H1 (cell line): ENCODE measurements at regions not wholly inside any gene's neighbourhood (a gene's known extent, or its start where the extent isn't known, plus 50 kb on each side); places are given as distances from the start of the nearest gene placed in this dataset.

Experiments
- CTCF ChIA-PET: fragments of 300-600 bp; sonication (Branson Sonifier 250); formaldehyde crosslinking; loops from one replicate; lab custom pipeline; 2021; ENCODE audit not compliant: partially characterized antibody; lab: Charles Lee
- POLR2A ChIA-PET: fragments of 300-600 bp; sonication (Branson Sonifier 250); formaldehyde crosslinking; loops from one replicate; lab custom pipeline; 2021; ENCODE audit warnings: inconsistent platforms; ENCODE audit not compliant: partially characterized antibody; lab: Charles Lee
- DNase-seq, 2 experiments: peaks; one replicate each; pipeline versions ENCODE4 v3.0.0 to v3.0.0-alpha.2; 2010 to 2022; ENCODE audit warnings: low spot score in 2 of 2, low read depth in 1 of 2, mixed read lengths in 1 of 2
- FAIRE-seq: peaks from 2 replicates; lab custom pipeline; 2011; peaks lifted over from hg19 to GRCh38; lab: Jason Lieb, UNC
- H2AFZ ChIP-seq: 2 replicates; pipeline ENCODE4 v1.8.1; 2012; ENCODE audit warnings: low read length, inconsistent platforms
- H2AK5ac ChIP-seq: 2 replicates; pipeline ENCODE4 v1.6.1; 2013; ENCODE audit warnings: low read depth, low read length
- H2BK120ac ChIP-seq: replicated peaks from 2 replicates; pipeline ENCODE3; 2013; ENCODE audit warnings: low read depth, low read length, inconsistent platforms
- H2BK12ac ChIP-seq: 2 replicates; pipeline ENCODE4 v1.6.1; 2013; ENCODE audit warnings: low read depth, low read length
- H2BK15ac ChIP-seq: 2 replicates; pipeline ENCODE4 v1.6.1; 2013; ENCODE audit warnings: low read length
- H2BK20ac ChIP-seq: 2 replicates; pipeline ENCODE4 v1.6.1; 2013; ENCODE audit warnings: low read length
- H2BK5ac ChIP-seq: 2 replicates; pipeline ENCODE4 v1.6.1; 2013; ENCODE audit warnings: low read depth, low read length
- H3K14ac ChIP-seq: 2 replicates; pipeline ENCODE4 v1.6.1; 2013; ENCODE audit warnings: inconsistent platforms; ENCODE audit not compliant: insufficient read length
- H3K18ac ChIP-seq: 2 replicates; pipeline ENCODE4 v1.6.1; 2013; ENCODE audit warnings: low read length; ENCODE audit errors: extremely low read depth
- H3K23ac ChIP-seq: 2 replicates; pipeline ENCODE4 v1.6.1; 2013; ENCODE audit warnings: inconsistent platforms; ENCODE audit not compliant: insufficient read length
- H3K23me2 ChIP-seq: 2 replicates; pipeline ENCODE4 v1.6.1; 2013; ENCODE audit warnings: low read depth, low read length
- H3K27ac ChIP-seq: 2 replicates; pipeline ENCODE4 v1.6.1; 2011; ENCODE audit warnings: low read depth, low read length, inconsistent platforms
- H3K27me3 ChIP-seq, 4 experiments: replicated peaks in 1 of 4; 1 replicate in 1 of 4; 2 replicates in 3 of 4; pipeline versions ENCODE4 v1.6.1 to v1.8.1; 2011 to 2013; ENCODE audit warnings: low read length in 3 of 4, mild to moderate bottlenecking in 3 of 4, inconsistent platforms in 2 of 4, mixed read lengths in 2 of 4, moderate library complexity in 1 of 4; ENCODE audit not compliant: control insufficient read depth in 3 of 4, insufficient read depth in 3 of 4; ENCODE audit errors: extremely low read depth in 1 of 4
- H3K36me3 ChIP-seq, 4 experiments: 2 replicates each; pipeline versions ENCODE4 v1.6.1 to v1.8.1; 2011 to 2013; ENCODE audit warnings: mild to moderate bottlenecking in 4 of 4, low read length in 3 of 4, moderate library complexity in 2 of 4, control low read depth in 1 of 4, inconsistent platforms in 1 of 4; ENCODE audit not compliant: insufficient read depth in 4 of 4, control insufficient read depth in 2 of 4
- H3K4ac ChIP-seq: replicated peaks from 2 replicates; pipeline ENCODE3; 2013; ENCODE audit warnings: low read length, low read depth, mixed read lengths, inconsistent platforms; ENCODE audit not compliant: insufficient read length
- H3K4me1 ChIP-seq, 4 experiments: replicated peaks in 1 of 4; 1 replicate in 1 of 4; 2 replicates in 3 of 4; pipeline versions ENCODE4 v1.6.1 to v1.8.1; 2011 to 2013; ENCODE audit warnings: low read length in 3 of 4, inconsistent platforms in 2 of 4, mixed read lengths in 1 of 4; ENCODE audit not compliant: insufficient read depth in 4 of 4, control insufficient read depth in 3 of 4
- H3K4me2 ChIP-seq, 2 experiments: 2 replicates each; pipeline versions ENCODE4 v1.6.1 to v1.8.1; 2011 to 2013; ENCODE audit warnings: low read depth in 2 of 2, low read length in 2 of 2, control low read depth in 1 of 2, inconsistent platforms in 1 of 2, mild to moderate bottlenecking in 1 of 2; ENCODE audit not compliant: insufficient read depth in 1 of 2
- H3K4me3 ChIP-seq, 4 experiments: fragments of 200-600, 300-600 bp in 1 of 4; sonication (generic), shearing (Covaris generic), sonication (Bioruptor Twin) in 1 of 4; 2 replicates each; pipeline versions ENCODE4 v1.5.1 to v1.8.1; 2011 to 2016; ENCODE audit warnings: low read length in 4 of 4, low read depth in 3 of 4, control low read depth in 2 of 4, inconsistent platforms in 2 of 4, mild to moderate bottlenecking in 2 of 4, mixed read lengths in 1 of 4, moderate library complexity in 1 of 4; ENCODE audit not compliant: insufficient read depth in 2 of 4; ENCODE audit errors: extremely low read depth in 1 of 4
- H3K56ac ChIP-seq: replicated peaks from 2 replicates; pipeline ENCODE3; 2013; ENCODE audit warnings: low read depth, mild to moderate bottlenecking, mixed read lengths, low read length, inconsistent platforms; ENCODE audit not compliant: insufficient read length
- H3K79me1 ChIP-seq: 2 replicates; pipeline ENCODE4 v1.6.1; 2013; ENCODE audit warnings: low read depth, low read length, control low read depth
- H3K79me2 ChIP-seq, 2 experiments: 2 replicates each; pipeline versions ENCODE4 v1.6.1 to v1.8.1; 2012 to 2013; ENCODE audit warnings: low read length in 2 of 2, mild to moderate bottlenecking in 2 of 2, inconsistent platforms in 1 of 2; ENCODE audit not compliant: insufficient read depth in 2 of 2, control insufficient read depth in 1 of 2
- H3K9ac ChIP-seq, 4 experiments: replicated peaks in 1 of 4; 1 replicate in 1 of 4; 2 replicates in 3 of 4; pipeline versions ENCODE4 v1.6.1 to v1.8.1; 2011 to 2013; ENCODE audit warnings: low read depth in 3 of 4, low read length in 3 of 4, control low read depth in 2 of 4, mild to moderate bottlenecking in 2 of 4, moderate library complexity in 2 of 4, inconsistent platforms in 1 of 4; ENCODE audit errors: extremely low read depth in 1 of 4
- H3K9me3 ChIP-seq, 2 experiments: 2 replicates each; pipeline versions ENCODE4 v1.6.1 to v1.8.1; 2012 to 2013; ENCODE audit warnings: mild to moderate bottlenecking in 2 of 2, moderate library complexity in 2 of 2, control low read depth in 1 of 2, inconsistent platforms in 1 of 2, low read depth in 1 of 2, low read length in 1 of 2, mixed read lengths in 1 of 2; ENCODE audit not compliant: insufficient read depth in 2 of 2
- H4K20me1 ChIP-seq, 2 experiments: replicated peaks in 1 of 2; 2 replicates each; pipeline versions ENCODE3 to v1.8.1; 2011 to 2013; ENCODE audit warnings: inconsistent platforms in 2 of 2, low read length in 2 of 2, mild to moderate bottlenecking in 1 of 2; ENCODE audit not compliant: insufficient read depth in 2 of 2, control insufficient read depth in 1 of 2
- H4K5ac ChIP-seq: 2 replicates; pipeline ENCODE4 v1.6.1; 2013; ENCODE audit warnings: low read length, low read depth, mixed read lengths, inconsistent platforms; ENCODE audit not compliant: insufficient read length
- H4K8ac ChIP-seq: 2 replicates; pipeline ENCODE4 v1.8.0; 2013; ENCODE audit warnings: mild to moderate bottlenecking, moderate library complexity, low read length, inconsistent platforms; ENCODE audit not compliant: insufficient read depth; ENCODE audit errors: extremely low read depth
- H4K91ac ChIP-seq: replicated peaks from 2 replicates; pipeline ENCODE3; 2013; ENCODE audit warnings: low read length, mixed read lengths, inconsistent platforms; ENCODE audit not compliant: insufficient read length
- BCL11A ChIP-seq, 2 experiments: IDR thresholded peaks; one replicate each; pipeline ENCODE4 v1.6.1; 2011; ENCODE audit warnings: low read depth in 2 of 2, low read length in 2 of 2, mild to moderate bottlenecking in 2 of 2
- CHD2 ChIP-seq: IDR thresholded peaks from 2 replicates; pipeline ENCODE4 v1.6.1; 2012; ENCODE audit warnings: low read length, improper control_type of control experiment
- EGR1 ChIP-seq: IDR thresholded peaks from 2 replicates; pipeline ENCODE4 v1.6.1; 2011; ENCODE audit warnings: low read depth, low read length, borderline replicate concordance
- EP300 ChIP-seq, 2 experiments: IDR thresholded peaks; 1 replicate in 1 of 2; 2 replicates in 1 of 2; pipeline ENCODE4 v1.6.1; 2011 to 2012; ENCODE audit warnings: low read depth in 2 of 2, low read length in 2 of 2, mild to moderate bottlenecking in 2 of 2, borderline replicate concordance in 1 of 2, inconsistent platforms in 1 of 2, moderate library complexity in 1 of 2
- EZH2 ChIP-seq: fragments of 200-600 bp; sonication (generic); IDR thresholded peaks from 2 replicates; pipeline ENCODE4 v1.7.1; 2012; ENCODE audit warnings: low read depth, mild to moderate bottlenecking, moderate library complexity, low read length, inconsistent platforms; ENCODE audit not compliant: severe bottlenecking
- KDM1A ChIP-seq: fragments of 200-600, 300-600 bp; sonication (generic); IDR thresholded peaks from 2 replicates; pipeline ENCODE4 v1.7.1; 2016; ENCODE audit warnings: mild to moderate bottlenecking, low read length, borderline replicate concordance
- SP2 ChIP-seq: IDR thresholded peaks from 2 replicates; pipeline ENCODE4 v1.6.1; 2012; ENCODE audit warnings: mild to moderate bottlenecking, low read length, inconsistent platforms
- TAF1 ChIP-seq: IDR thresholded peaks from 2 replicates; pipeline ENCODE4 v1.6.1; 2011; ENCODE audit warnings: mild to moderate bottlenecking, low read depth, low read length
- TCF12 ChIP-seq: IDR thresholded peaks from 2 replicates; pipeline ENCODE4 v1.6.1; 2011; ENCODE audit warnings: low read depth, mild to moderate bottlenecking, low read length
- WGBS, 2 experiments: shearing (Covaris generic) in 1 of 2; methylation state at CpG; one replicate each; pipeline versions ENCODE4 v1.1.6 to v1.1.7; 2013 to 2015; ENCODE audit warnings: low lambda C conversion rate in 2 of 2, mixed read lengths in 2 of 2, inconsistent platforms in 1 of 2, low coverage in 1 of 2, missing lambda C conversion rate in 1 of 2; ENCODE audit not compliant: insufficient replicate concordance in 2 of 2, insufficient coverage in 1 of 2, insufficient read length in 1 of 2; ENCODE audit errors: extremely low coverage in 1 of 2, missing lambda C conversion rate in 1 of 2; 5-methylcytosine and 5-hydroxymethylcytosine counted together
- TF ChIP-seq, protein P1 (sequence below): IDR thresholded peaks from 2 replicates; pipeline ENCODE4 v1.6.1; 2011; ENCODE audit warnings: low read depth, mild to moderate bottlenecking, low read length; ENCODE audit not compliant: insufficient read depth

- Histone ChIP-seq H3K4ac (no peak overlapping the region), H2AFZ (no peak overlapping the region), H3K9me3 (no peaks in the 10 kb centered on the region), H2AK5ac (no peak overlapping the region), H3K27me3 (no peaks in the 10 kb centered on the region; a peak in 1 of 7 replicates), H3K18ac (no peak overlapping the region), H2BK5ac (no peak overlapping the region), H3K79me1 (no peaks in the 10 kb centered on the region), H3K4me3 (no peak overlapping the region), H3K23me2 (no peaks in the 10 kb centered on the region), H4K8ac (no peak overlapping the region), H2BK12ac (no peak overlapping the region), H3K14ac (no peak overlapping the region), H3K23ac (no peak overlapping the region), H2BK20ac (no peak overlapping the region), H3K56ac (no peak overlapping the region), H4K20me1 (no peaks in the 10 kb centered on the region), H3K36me3 (no peaks in the 10 kb centered on the region), H4K91ac (no peak overlapping the region), H4K5ac (no peak overlapping the region), H2BK15ac (no peak overlapping the region), H2BK120ac (no peak overlapping the region), H3K9ac (no peak overlapping the region), H3K79me2 (no peaks in the 10 kb centered on the region), H3K4me2 (no peak overlapping the region), H3K27ac (no peak overlapping the region), H3K4me1 (no peaks in the 10 kb centered on the region)
- FAIRE-seq (no peak), DNase-seq (no peak)
- CTCF ChIA-PET, result interaction anchor here (1.5 kb wide), 1 partner anchor 12 kb away, joined by 5 read pairs; no protein-coding TSS in a partner anchor
- WGBS, 2 experiments, result 92% methylated on average over 3 of the region's 3 CpGs; no CpG with 5 or more reads in 1 of the 2 experiments
- TF ChIP-seq CHD2 (no peak), TCF12 (no peak), BCL11A (IDR thresholded peaks at IDR 0.05; ENCODE audit: low read depth in 2 of 2, low read length in 2 of 2) (no peak), KDM1A (no peak), EP300 (IDR thresholded peaks at IDR 0.05; ENCODE audit: borderline replicate concordance in 1 of 2, low read depth in 2 of 2, low read length in 2 of 2) (no peak), SP2 (no peak), EGR1 (no peak), EZH2 (no peak), TAF1 (no peak)
- TF ChIP-seq, protein P1, sequence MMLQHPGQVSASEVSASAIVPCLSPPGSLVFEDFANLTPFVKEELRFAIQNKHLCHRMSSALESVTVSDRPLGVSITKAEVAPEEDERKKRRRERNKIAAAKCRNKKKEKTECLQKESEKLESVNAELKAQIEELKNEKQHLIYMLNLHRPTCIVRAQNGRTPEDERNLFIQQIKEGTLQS, result no peak
- POLR2A ChIA-PET, result no interaction called here
Observed at GRCh38 chr11:13861411-13861810, 101.1 kb upstream of the SPON1 start.
